Fibroblast of peridontal ligament (primary cell): ENCODE measurements at regions not wholly inside any gene's neighbourhood (a gene's known extent, or its start where the extent isn't known, plus 50 kb on each side); places are given as distances from the start of the nearest gene placed in this dataset.
A peak's percentile ranks its signal among the peaks of the same experiment; 100 is the strongest.
"Not testable (repeated sequence)": the region's sequence is repeated elsewhere in the genome, so short reads cannot be mapped to it uniquely, and the experiment has no call there.

Experiments
- DNase-seq: peaks from one replicate; pipeline ENCODE4 v3.0.0-alpha.2; 2010; ENCODE audit errors: extremely low read depth

DNA sequence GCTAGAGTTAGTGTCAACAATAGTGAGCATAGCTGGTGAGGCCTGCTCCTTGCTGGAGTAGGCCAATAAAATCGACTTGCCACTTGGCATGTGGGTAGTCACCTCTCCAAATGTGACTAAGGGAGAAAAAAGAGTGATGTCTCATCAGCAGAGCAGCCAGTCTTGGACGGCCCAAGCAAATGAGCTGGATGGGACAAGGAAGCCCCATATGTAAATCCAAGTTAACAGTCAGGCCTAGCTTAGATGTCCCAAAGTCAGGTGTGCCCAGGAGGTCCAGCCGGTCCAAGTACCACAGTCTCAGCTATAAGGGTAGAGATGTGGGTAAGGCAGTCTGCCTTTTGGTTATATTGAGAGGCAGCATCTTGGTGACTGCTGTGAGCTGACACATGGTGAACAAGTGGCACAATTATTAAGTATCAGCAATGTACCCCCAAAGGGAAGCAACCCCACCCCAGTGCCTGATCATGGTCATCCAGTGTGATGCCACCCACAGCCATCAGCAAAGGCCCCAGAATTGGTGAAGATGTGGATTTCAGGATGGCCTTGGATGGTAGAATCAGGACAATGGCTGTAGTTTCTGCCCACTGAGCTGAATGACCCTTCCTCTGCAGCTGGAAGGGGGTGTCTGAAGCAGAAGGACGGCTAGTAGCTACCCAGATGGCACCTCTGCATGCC is 83.4 kb downstream of the TNFRSF13B start:
- no peak for DNase-seq

DNA sequence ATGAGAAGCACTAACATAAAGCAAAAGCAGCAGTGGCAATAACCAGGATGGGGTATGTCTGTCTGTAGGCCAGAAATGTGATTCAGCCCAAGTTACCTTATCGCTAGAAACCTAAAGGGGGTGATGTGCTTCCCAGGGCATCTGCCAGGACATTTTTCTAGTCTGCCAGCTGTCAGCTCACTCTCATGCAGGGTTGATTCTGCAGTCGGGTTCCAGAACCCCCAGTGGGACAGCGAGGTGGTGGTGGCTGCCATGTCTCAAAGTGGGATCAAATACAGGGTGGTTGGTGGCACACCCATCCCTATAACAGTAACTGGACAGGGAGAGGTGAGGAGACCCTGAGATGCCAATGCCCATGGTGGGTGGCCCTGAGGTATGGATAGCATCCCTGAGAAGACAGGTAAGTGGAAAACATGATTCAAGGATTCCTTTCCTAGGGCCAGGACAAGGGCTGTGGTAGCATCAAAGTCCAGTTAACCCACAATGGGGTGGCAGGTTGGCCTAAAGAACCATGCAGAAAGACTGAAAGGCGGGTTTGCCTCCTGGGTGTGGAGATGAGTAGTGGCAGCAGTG is 84.3 kb downstream of the TNFRSF13B start:
- DNase-seq = no peak

DNA sequence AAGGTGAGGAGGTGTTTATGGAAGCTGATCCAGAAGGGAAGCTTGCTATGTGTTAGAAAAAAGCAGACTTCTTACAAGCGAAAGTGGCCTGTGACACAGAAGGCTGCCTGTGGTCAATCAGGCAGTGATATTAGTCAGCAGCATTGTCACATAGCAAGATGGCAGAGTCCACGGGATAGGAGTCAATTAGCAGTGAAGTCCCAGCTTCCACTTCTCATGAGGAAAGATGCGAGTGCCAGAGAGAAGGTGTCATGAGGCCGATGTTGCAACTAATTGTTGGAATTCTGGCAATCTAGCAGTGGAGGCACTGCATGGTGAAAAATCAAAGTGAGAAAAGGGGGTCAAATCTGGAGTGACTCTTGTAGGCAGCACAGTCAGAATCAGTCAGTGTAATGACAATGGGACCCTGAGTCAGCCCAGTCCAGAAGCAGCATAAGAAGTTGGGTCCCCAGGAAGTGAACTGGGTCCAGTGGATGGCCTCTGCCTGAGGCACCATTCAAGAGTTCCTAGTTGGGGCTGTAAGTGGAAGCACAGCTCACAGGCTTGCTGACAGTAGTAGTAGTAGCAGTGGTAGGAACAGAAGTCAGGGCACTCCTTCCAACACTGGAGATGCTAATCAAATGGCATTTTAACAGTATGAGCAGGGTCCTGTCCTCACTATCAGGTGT is 85.1 kb downstream of the TNFRSF13B start:
- DNase-seq = no peak

DNA sequence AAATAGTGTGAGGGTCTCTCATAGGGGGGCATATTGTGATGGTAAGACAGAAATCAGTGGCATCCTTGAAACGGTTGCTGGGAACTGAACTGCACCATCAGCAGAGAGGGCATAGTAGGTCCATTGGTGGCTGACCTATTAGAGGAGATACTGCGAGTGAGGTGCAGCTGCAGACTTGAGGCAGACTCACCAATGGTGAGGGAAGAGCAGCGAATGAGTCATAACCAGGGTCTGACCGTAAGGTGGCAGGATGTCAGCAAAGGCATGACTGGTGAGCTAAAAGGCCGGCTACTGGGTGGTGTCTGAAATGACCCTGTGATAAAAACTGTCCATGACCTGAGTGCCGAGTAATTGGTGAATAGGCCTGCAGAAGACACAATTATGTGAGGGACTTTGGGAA is 86.7 kb downstream of the TNFRSF13B start:
- not testable (repeated sequence) for DNase-seq

DNA sequence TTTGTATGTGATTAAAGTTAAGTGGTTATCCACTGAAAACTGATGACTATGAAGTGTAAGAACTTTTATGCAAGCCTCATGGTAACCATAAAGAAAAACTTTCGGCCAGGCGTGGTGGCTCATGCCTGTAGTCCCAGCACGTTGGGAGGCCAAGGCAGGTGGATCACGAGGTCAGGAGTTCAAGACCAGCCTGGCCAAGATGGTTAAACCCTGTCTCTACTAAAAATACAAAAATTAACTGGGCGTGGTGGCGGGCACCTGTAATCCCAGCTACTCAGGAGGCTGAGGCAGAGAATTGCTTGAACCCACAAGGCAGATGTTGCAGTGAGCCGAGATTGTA is 89.0 kb downstream of the TNFRSF13B start:
- DNase-seq = not testable (repeated sequence)

DNA sequence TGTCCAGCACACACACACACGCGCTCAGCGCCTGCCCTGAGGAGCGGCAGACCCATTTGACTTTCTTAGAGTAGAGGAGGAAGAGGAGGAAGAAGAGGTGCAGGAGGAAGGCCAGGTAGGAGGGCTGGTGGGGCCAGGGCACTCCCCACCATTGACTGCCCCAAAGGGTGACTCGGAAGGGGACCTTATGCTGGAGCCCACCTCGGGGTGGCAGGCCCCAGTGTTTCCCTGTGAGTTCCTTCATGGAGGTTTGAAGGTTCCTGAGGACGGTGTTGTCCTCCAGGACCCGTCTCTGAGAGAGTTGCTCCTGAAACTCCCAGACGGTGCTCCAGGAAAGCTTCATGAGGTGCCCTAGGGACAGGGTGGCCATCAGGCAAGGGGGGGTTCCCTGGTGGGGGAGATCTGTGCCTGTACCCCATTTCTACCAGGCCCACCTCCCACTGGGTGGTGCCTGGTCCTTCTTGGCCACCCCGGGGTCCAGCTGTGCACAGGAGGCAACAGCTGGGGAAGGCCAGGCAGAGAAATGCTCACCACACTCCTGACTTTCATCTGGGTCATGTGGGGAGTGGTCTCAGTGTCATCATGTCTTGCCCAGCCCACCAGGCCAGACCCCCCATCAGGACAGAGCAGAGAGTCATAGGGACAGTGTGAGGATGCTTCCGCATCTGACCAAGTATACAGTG is 89.5 kb downstream of the TNFRSF13B start:
- DNase-seq = no peak

DNA sequence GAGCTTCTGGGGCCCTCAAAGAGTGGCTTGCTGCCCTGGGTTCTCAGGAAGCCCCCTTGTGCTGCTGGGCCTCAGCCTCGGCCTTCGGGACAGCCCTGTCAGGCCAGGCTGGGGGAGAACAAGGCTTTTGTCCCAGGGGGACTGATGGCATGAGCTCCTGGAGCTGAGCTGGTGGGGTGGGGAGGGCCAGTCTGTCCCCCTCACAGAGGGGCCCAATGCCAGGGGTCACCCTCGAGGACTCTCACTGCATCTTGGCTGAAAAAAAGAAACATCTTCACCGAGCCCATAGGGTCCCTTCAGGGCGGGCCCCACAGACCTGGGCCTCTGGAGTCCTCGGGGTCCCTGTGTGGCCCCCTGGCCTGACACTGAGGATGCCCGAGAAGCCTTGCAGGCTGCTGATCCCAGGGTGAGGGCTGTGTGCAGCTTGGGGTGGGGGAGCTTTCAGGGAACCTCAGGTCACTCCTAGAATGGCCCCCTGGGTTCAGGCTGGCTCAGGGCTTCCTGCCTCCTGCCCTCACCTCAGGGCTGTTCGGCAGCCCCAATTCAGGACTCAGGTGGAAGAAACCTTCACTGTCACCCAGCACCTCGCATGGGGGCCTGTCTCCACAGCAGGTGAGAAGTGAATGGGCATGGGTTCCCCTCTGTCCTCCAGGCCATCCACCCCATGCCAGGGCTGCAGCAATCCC is 90.5 kb downstream of the TNFRSF13B start:
- DNase-seq = no peak

DNA sequence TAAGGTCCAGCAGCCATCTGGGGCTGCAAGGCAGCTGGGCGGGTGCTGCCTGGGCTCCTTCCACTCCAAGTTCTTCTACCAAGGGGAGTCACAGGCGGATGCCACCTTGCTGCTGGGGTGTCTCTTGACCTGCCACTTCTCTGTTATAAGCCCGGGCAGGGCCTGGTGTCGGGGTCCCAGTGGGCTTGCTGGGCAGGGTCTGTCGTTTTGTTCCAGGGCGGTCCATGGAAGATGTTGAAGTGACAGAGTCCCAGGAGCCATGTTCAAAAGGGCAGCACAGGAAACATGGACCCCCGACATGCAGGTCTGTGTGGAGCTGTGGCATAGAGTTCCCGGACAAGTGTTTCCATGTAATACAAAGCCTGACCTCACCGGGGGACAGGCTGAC is 91.1 kb downstream of the TNFRSF13B start:
- no peak for DNase-seq

DNA sequence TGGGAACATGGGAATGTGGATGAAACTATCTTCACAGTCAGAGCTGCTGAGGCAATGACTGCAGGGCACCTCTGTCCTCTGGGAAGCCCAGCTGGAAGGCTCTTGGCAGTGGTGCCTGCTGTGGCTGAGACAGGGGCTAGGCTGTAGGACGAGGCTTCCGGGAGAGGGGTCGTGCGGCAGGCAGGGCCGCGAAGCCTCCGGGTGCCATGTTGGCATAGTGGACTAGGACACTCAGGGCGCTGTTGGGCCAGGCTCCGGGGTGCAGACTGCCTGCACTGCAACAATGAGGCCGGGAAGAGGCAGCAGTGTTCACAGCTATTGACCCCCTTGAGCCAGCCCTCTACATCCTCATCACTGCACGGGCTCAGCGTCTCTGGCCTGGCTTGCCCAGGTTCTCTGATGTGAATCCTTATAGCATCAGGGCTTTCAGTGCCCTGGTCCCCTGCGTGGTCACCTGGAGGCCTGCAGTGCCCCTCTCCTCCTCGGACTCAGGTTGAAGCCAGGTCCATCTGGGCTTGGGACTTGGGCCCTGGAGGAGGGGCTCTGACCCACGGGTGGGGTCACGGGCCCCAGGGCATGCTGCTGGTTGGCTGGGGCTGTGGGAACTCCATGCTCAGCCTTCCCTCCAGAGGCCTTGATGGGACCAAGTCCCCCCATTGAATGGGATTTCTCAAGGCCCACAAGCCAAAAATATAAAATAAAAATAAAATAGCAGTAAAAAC is 91.6 kb downstream of the TNFRSF13B start:
- no peak for DNase-seq

DNA sequence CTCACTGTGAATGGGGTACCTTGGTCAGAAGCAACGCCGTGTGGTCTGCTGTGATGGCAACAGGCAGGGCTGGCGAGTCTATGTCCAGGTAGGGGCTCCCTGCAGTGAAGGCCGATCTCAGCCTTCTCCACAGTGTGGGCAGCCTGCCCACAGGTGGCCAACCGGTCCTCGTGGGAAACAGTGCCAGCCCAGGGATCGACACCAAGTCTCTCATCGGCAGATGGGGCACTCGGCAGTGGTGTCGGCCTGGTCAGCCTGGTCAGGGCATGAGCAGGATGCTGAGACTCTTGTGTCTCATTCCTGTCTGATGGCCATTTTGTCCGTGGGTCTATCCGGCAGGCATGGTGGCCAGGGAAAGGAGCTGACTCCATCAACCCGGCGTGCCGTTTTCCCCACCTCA is 92.2 kb downstream of the TNFRSF13B start:
- no peak for DNase-seq

DNA sequence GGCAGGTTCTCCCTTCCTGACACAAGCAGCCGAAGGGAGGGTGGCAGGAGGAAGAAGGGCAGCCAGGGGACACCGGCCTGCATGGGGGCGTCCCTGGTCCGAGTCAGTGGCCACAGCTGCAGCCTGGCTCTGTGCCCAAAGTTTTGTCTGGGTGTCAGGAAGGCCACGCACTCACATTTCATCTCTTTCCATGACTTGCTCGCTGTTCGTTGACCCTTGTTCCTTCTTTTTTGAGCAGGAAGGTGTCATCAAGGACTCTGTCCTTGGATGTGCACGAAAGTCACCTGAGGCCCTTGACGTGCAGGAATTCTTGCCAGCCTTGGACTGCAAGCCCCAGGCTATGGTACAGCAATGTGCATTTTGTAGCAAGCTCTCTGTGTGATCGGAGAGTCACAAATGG is 93.3 kb downstream of the TNFRSF13B start:
- DNase-seq = no peak

DNA sequence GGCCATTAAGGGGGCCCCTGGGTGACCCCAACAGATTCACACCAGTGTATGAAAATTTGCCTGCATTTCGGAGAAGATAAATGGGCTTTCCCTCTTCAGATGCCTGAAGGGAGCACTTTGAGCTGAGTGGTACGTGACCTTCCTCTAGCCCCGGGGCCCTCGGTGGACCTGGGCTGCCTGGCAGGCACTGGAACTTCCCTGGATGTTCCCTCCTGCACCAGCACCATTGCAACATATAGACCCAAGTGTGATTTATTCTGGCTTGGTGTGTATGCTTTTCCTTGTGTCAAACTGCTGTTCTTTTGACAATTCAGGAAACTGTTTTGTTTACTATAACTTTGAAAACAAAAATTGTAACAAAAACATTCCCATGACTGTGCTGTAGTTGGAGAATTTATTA is 93.8 kb downstream of the TNFRSF13B start:
- no peak for DNase-seq

DNA sequence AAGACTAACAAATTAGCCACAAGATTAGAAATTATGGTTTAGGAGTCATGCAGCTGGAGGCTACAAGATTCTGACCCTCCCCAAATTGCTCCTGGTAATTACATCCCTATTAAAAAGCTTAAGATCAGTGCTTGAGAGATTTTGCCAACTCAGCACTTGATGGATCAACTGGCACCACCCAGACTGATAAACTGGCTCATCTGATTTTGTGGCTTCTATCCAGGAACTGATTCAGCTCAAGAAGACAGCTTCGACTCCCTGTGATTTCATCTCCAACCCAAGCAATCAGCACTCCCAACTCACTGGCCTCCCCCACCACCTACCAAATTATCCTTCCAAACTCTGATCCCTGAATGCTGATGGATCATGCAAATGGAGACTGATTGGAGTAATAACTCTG is 94.8 kb downstream of the TNFRSF13B start:
- no peak for DNase-seq

DNA sequence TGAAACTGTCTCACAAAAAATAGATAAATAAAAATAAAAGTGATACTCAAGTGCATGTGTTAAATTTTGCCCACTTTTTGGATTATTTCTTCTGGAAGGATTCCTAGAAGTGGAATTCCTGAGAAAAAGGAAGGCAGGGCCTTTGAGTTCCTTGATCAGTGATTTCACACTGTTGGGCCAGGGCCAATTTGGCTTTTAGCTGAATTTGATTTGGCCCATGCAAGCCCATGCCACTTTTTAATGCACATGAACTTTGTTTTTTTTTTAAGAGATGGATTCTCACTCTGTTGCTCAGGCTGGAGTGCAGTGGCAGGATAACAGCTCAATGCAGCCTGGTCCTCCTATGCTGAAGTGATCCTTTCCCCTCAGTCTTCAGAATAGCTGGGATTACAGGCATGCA is 96.3 kb downstream of the TNFRSF13B start:
- peak; percentile 5 for DNase-seq

DNA sequence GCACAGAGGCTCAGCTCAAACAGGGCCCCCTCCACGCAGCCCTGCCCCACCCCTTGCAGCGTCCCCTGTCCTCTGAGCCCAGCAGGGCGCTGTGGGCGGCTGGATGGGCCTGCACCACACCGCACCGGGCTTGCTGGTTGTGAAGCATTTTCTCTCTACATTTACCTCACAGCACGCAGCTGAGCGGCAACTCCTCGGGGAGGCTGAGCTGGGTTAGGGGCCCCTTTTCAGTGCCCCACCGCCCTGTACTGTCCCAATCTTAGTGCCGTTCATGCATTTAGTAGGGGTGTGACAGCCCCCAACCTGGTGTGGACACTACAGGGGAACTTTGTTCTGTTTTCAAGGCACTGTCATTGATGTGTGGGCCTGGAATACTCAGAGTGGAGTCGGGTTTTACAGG is 97.7 kb downstream of the TNFRSF13B start:
- DNase-seq = not testable (repeated sequence)

DNA sequence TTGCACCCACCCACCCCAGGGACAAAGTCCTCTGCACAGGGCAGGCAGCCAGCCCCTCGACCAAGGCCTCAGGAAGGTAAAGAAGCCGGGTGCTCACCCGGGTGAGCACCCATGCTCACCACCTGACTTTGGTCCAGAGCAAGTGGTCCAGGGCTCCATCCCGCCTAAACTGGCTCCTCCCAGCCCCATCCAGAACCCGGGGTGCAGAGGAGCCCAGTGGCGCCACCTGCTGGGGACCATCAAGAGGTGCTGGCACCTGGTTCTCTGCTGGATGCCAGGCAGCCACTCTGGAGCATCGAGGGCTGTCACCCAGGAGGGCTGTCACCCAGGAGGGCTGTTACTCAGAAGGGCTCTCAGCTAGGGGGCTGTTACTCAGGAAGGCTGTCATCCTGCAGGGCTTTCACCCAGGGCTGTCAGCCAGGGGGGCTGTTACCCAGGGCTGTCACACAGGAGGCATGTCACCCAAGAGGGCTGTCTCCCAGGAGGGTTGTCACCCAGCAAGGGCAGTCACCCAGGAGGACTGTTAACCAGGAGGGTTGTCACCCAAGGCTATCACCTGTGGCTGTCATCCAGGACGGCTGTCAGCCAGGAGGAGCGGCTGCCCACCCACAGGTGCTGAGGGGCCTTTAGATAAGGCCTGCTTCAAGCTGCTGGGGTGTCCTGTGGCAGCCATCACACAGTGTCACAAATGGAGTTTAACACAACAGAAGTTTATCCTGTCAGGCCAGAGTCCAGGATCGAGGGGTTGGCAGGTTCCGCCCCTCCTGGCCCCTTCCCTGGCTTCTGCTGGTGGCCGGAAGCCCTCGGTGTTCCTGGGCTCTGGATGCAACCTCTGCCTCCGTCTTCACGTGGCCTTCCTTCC is 98.5 kb downstream of the TNFRSF13B start:
- no peak for DNase-seq

DNA sequence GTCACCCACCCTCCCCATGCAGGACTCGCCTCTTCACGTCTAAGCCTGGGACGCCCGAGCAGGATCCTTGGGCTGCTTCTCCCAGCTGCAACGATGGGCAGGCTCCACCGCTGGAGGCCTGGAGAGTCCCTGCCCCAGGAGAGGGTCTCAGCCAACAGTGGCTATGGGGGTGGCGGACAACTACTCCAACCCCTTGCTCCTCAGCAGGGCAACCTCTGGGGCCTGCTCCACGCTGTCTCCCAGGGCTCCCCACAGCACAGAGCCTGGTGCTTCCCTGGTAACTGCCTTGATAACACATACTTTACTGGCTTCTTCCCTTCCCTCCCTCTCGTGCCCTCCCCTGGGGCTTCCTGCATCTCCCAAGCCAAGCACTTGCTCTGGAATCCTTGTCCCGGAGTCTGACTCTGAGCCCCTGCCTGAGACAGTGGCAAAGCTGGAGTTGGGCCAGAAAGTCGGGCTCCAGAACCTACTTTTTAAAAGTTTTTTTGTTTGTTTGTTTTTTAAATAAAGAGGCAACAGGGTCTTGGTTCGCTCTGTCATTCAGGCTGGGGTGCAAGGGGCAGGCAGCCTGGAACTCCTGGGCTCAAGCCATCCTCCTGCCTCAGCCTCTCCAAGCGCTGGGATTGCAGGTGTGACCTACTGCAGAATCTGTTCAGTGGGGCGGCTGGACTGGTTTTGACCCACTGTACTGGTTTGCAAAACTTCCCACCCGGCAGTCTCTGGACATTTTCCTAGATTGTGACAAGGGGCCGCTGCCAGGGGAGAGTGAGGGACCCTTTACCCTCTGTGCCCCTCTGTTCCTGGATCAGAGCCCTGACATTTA is 99.4 kb downstream of the TNFRSF13B start:
- DNase-seq = no peak

DNA sequence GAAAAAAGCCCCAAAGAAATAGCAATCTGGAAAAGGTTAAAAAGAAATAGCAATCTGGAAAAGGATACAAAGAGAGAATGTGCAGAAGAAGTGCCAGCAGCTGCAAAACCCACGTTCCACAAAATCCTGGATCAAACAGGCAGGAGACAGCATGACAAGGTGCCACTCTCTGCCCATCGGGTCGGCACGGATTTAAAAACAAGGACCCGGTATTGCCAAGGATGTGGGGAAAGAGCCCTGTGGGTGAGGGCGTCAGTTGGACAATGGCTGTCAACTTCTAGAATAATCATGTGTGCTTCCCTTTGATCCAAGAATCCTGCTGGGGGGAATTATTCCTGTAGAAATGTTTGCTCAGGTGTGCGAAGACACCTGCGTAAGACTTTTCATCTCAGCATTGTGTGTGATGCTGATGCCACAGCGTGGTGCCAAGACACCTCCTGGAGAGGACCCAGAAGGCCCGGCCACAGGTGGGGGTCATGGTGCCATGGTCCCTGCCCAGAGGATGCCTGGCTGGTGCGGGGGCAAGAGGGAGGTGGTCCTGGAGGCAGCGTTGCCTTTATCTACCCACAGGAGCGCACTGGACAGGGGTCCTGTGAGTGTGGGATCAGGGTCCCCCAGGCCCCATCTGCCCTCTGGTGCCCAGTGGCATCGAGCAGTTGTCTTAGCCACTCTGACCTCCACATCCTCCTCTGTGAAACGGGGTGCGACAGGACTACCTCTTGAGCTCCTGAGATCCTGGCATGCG is 100.3 kb downstream of the TNFRSF13B start:
- not testable (repeated sequence) for DNase-seq
